ENCODE measurements at regions not wholly inside any gene's neighbourhood (a gene's known extent, or its start where the extent isn't known, plus 50 kb on each side); places are given as distances from the start of the nearest gene placed in this dataset.

DNA sequence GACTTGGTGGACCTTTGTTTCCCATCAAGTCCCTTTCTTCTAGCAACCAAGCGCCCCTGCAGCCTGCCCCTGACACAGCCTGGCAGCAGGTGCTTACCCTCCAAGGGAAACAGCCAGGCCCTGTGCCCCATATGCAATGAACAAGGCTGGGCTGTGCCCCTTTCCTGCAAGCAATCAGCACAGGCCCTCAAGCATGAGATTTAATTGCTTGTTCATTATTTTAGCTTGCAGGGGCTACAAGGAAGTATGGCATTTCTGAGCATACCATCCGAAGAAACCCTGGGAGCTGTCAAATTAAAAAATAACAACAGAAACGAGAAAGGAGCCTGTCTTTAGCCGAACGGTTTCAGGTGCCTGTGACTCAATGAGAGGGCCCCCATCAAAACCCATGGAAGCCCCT lies 522.9 kb upstream of the ARID1B start:
- no peak for DNase-seq (ENCODE audit: extremely low spot score)
- H3K4me3 ChIP-seq: no peak overlapping the region
- WGBS: 91% methylated on average over 5 of the region's 5 CpGs
- no peaks in the 10 kb centered on the region for H3K27me3 ChIP-seq
- no peaks in the 10 kb centered on the region for H3K36me3 ChIP-seq
- intact Hi-C loops (cut with DNase I): no loop called here
- no peaks in the 10 kb centered on the region for H3K9me3 ChIP-seq
- TF ChIP-seq POLR2A (IDR thresholded peaks at IDR 0.05; ENCODE audit: low read depth) (no peak), EP300 (IDR thresholded peaks at IDR 0.05) (no peak), POLR2AphosphoS5 (IDR thresholded peaks at IDR 0.05) (no peak)
- TF ChIP-seq, protein P1, sequence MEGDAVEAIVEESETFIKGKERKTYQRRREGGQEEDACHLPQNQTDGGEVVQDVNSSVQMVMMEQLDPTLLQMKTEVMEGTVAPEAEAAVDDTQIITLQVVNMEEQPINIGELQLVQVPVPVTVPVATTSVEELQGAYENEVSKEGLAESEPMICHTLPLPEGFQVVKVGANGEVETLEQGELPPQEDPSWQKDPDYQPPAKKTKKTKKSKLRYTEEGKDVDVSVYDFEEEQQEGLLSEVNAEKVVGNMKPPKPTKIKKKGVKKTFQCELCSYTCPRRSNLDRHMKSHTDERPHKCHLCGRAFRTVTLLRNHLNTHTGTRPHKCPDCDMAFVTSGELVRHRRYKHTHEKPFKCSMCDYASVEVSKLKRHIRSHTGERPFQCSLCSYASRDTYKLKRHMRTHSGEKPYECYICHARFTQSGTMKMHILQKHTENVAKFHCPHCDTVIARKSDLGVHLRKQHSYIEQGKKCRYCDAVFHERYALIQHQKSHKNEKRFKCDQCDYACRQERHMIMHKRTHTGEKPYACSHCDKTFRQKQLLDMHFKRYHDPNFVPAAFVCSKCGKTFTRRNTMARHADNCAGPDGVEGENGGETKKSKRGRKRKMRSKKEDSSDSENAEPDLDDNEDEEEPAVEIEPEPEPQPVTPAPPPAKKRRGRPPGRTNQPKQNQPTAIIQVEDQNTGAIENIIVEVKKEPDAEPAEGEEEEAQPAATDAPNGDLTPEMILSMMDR (IDR thresholded peaks at IDR 0.05): no peak
- no peaks in the 10 kb centered on the region for H3K4me1 ChIP-seq
- no peak overlapping the region for H3K27ac ChIP-seq (replicated peaks in 1 of 4)

DNA sequence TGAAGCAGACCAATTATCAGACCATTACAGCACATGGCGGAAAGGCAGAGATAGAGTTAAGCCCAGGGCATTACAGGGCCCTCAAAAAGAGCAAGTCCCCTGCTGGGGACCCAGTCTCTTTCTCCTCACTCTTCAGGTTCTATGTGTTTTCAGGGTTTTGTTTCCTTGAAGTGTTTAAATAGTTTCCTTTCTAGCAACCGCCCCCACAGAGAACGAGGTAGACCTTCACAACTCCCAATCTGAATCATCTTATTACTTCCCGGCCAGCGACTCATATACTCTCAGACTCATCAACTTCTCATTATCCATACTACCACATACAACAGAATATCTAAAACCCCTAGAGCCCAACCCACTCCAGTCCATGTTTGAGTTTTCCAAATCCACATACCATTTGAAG lies 526.6 kb upstream of the ARID1B start:
- DNase-seq (ENCODE audit: extremely low spot score): no peak
- no peaks in the 10 kb centered on the region for H3K36me3 ChIP-seq
- no peak overlapping the region for H3K27ac ChIP-seq (replicated peaks in 1 of 4)
- no peaks in the 10 kb centered on the region for H3K9me3 ChIP-seq
- intact Hi-C loops (cut with DNase I): no loop called here
- no peaks in the 10 kb centered on the region for H3K4me1 ChIP-seq
- H3K27me3 ChIP-seq: no peaks in the 10 kb centered on the region
- 88% methylated on average over 5 of the region's 5 CpGs for WGBS
- TF ChIP-seq POLR2AphosphoS5 (IDR thresholded peaks at IDR 0.05): no peak
- no peak for TF ChIP-seq POLR2A (IDR thresholded peaks at IDR 0.05; ENCODE audit: low read depth)
- no peak for TF ChIP-seq EP300 (IDR thresholded peaks at IDR 0.05)
- TF ChIP-seq, protein P1 (IDR thresholded peaks at IDR 0.05): no peak
- H3K4me3 ChIP-seq: no peak overlapping the region

DNA sequence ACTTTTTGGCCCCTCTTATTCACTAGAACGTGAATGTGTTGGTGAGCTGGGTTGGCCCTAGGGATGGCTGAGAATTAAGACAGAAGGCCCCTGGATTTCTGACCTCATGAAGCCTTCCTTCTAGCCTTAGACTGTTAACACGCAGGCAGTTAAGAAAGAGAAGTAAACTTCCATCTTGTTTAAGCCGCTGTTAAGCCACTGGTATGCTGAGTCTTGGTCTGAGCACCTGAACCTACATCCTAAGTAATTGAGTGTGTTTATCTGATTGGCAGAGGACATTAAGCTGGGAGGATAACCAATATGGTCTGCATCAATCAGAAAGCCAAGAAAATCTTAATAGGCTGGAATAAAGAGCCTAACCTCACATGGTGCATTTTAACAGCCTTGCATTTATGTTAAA lies 535.0 kb upstream of the ARID1B start:
- TF ChIP-seq POLR2AphosphoS5 (IDR thresholded peaks at IDR 0.05) (no peak), POLR2A (IDR thresholded peaks at IDR 0.05; ENCODE audit: low read depth) (no peak), EP300 (IDR thresholded peaks at IDR 0.05) (no peak)
- TF ChIP-seq, protein P1 (IDR thresholded peaks at IDR 0.05): no peak
- 89% methylated on average over 3 of the region's 3 CpGs for WGBS
- H3K27ac ChIP-seq (replicated peaks in 1 of 4): no peak overlapping the region
- no peaks in the 10 kb centered on the region for H3K9me3 ChIP-seq
- DNase-seq (ENCODE audit: extremely low spot score): no peak
- no peaks in the 10 kb centered on the region for H3K4me1 ChIP-seq
- intact Hi-C loops (cut with DNase I): no loop called here
- H3K4me3 ChIP-seq: no peak overlapping the region
- H3K36me3 ChIP-seq: no peaks in the 10 kb centered on the region
- H3K27me3 ChIP-seq: no peaks in the 10 kb centered on the region

DNA sequence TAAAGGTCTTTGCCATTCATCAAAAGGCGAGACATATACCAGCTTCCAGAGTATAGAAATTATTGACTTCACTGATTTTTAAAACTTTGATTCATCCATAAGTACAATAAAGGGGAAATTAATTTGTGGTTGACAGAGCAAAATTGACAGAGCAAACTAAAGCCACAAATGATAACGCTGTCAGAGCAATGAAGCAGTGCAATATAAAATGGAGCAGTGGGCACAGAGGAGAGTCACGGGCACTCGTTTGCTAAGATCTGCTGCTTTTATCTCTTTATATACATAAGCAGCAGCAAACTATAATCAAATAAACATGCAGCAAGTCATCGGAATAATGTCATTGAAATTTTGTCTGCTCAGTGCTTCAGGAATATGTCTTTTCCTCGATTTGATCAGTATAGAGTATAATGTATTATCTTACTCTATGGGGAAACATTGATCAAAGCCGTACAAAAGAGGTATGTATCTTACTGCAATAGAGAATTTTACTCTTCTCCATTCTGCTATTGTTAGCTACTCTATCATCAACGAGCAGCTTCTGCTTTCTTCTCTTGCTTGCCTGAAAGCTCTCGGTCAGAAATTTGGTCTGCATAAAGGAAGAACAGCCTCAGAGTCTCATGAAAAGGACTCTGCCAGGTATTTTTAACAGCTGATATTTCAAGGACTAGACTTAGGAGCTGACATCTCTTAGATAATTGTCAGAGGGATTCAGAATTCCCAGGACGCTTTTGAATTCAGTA lies 546.0 kb upstream of the ARID1B start:
- H3K4me3 ChIP-seq: no peak overlapping the region
- TF ChIP-seq POLR2AphosphoS5 (IDR thresholded peaks at IDR 0.05) (no peak), EP300 (IDR thresholded peaks at IDR 0.05) (no peak)
- TF ChIP-seq, protein P1 (IDR thresholded peaks at IDR 0.05): no peak
- 72% methylated on average over 10 of the region's 10 CpGs for WGBS
- H3K9me3 ChIP-seq: no peaks in the 10 kb centered on the region
- no peaks in the 10 kb centered on the region for H3K36me3 ChIP-seq
- H3K27ac ChIP-seq (replicated peaks in 1 of 4): no peak overlapping the region
- no peak for DNase-seq (ENCODE audit: extremely low spot score)
- no peaks in the 10 kb centered on the region for H3K27me3 ChIP-seq
- H3K4me1 ChIP-seq: no peaks in the 10 kb centered on the region
- intact Hi-C loops (cut with DNase I): no loop called here

DNA sequence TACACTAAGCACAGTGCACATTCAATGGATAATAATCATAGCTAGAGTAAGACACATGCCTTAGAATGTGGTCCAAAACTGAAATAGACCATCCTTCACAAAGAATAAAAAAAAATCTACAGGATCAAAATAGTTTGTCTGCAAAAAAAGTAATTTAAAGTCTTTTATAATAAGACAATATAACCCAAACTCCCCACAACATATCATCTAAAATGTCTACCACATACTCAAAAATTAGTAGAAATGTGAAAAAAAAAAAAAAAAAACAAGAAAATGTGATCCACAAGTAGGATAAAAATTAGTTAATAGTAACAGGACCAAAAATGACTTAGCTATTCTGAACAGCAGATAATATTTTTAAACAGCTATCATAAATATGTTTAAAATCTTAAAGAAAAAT lies 557.2 kb upstream of the ARID1B start:
- no peak overlapping the region for H3K4me3 ChIP-seq
- intact Hi-C loops (cut with DNase I): no loop called here

More for the DNA sequence above, 557.2 kb upstream of the ARID1B start:
- H3K4me1 ChIP-seq: no peaks in the 10 kb centered on the region
- H3K27me3 ChIP-seq: no peaks in the 10 kb centered on the region
- no peaks in the 10 kb centered on the region for H3K36me3 ChIP-seq
- no peak overlapping the region for H3K27ac ChIP-seq (replicated peaks in 1 of 4)
- TF ChIP-seq POLR2A (IDR thresholded peaks at IDR 0.05; ENCODE audit: low read depth): no peak
- no peak for TF ChIP-seq POLR2AphosphoS5 (IDR thresholded peaks at IDR 0.05)
- no peak for TF ChIP-seq EP300 (IDR thresholded peaks at IDR 0.05)
- TF ChIP-seq, protein P1 (IDR thresholded peaks at IDR 0.05): no peak
- H3K9me3 ChIP-seq: peaks cover 0 to 6% (median 0%) of the 10 kb centered on the region in 4 donors
- DNase-seq (ENCODE audit: extremely low spot score): no peak

Measured in esophagus muscularis mucosa (tissue), 4 donors.